Effector memory CD8-positive, alpha-beta T cell (primary cell): ENCODE measurements at regions not wholly inside any gene's neighbourhood (a gene's known extent, or its start where the extent isn't known, plus 50 kb on each side); places are given as distances from the start of the nearest gene placed in this dataset.

ENCODE experiments used
- ATAC-seq: fragments of 150-1000 bp; cut with Tn5 transposase; replicated peaks from 2 replicates; pipeline ENCODE4 v1.10.0; 2021; ENCODE audit warnings: mild to moderate bottlenecking, moderate library complexity
- DNase-seq, 3 experiments: peaks; one replicate each; pipeline ENCODE4 v3.0.0; 2021
- H3K27ac Mint-ChIP-seq, 2 donors: one replicate each; pipeline ENCODE4 v1.8.0; 2022; ENCODE audit warnings: mild to moderate bottlenecking in 2 of 2, mixed read lengths in 2 of 2, moderate library complexity in 2 of 2
- H3K27me3 Mint-ChIP-seq, 2 donors: one replicate each; pipeline ENCODE4 v1.8.0; 2022; ENCODE audit warnings: mixed read lengths in 2 of 2
- H3K36me3 Mint-ChIP-seq: one replicate; pipeline ENCODE4 v1.8.0; 2022; ENCODE audit warnings: mild to moderate bottlenecking, moderate library complexity, mixed read lengths; ENCODE audit not compliant: insufficient read depth
- H3K4me1 Mint-ChIP-seq, 2 donors: one replicate each; pipeline ENCODE4 v1.8.0; 2022; ENCODE audit warnings: low read depth in 2 of 2, mixed read lengths in 2 of 2
- H3K4me3 Mint-ChIP-seq, 2 donors: one replicate each; pipeline ENCODE4 v1.8.0; 2022; ENCODE audit warnings: mild to moderate bottlenecking in 2 of 2, mixed read lengths in 2 of 2, moderate library complexity in 2 of 2
- H3K9me3 Mint-ChIP-seq, 2 donors: one replicate each; pipeline ENCODE4 v1.8.0; 2022; ENCODE audit warnings: mixed read lengths in 2 of 2

DNA sequence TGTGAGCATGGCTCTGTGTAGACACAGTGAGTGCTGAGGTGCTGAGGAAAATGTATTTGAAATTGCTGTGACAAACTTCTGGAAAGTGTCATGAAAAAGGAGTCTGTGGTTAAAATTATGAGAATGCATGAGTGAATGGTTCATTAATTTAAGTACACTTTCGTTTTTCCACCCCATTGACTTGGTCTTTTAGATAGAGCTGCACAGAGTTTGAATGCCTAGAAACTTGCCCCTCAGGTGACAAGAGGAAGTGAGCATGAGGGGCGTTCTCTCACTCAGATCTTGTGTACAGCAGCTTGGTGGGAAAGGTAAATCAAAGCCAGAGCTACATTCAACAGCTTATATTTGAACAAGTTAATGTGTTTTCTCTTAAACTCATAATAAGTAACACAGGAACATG is 296.8 kb downstream of the WDR72 start:
- ATAC-seq = no peak

DNA sequence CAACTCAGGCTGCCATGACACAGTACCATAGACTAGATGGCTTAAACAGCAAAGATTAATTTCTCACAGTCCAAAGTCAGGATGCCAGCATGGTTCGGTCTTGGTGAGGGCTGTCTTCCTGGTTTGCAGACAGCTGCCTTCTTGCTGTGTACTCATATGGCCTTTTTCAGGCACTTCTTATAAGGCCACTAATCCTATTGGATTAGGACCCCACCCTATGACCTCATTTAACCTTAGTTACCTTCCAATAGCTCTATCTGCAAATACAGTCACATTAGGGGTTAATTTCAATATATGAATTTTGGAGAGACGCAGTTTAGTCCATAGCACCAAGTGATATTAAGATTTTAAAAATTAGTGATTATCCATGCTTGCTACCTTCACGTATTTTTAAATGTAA is 297.8 kb downstream of the WDR72 start:
- H3K36me3 Mint-ChIP-seq = no peaks in the 10 kb centered on the region
- ATAC-seq (no peak), DNase-seq (no peak)
- no peaks in the 10 kb centered on the region for H3K4me1 Mint-ChIP-seq
- H3K9me3 Mint-ChIP-seq = peaks cover 0 to 6% of the 10 kb centered on the region in 2 donors
- no peak overlapping the region for H3K4me3 Mint-ChIP-seq
- no peaks in the 10 kb centered on the region for H3K27me3 Mint-ChIP-seq
- H3K27ac Mint-ChIP-seq = no peak overlapping the region

More for the DNA sequence above, 296.8 kb downstream of the WDR72 start:
- no peak overlapping the region for H3K27ac Mint-ChIP-seq
- H3K4me3 Mint-ChIP-seq = no peak overlapping the region
- H3K9me3 Mint-ChIP-seq = peaks cover 0 to 2% of the 10 kb centered on the region in 2 donors
- no peaks in the 10 kb centered on the region for H3K4me1 Mint-ChIP-seq
- no peaks in the 10 kb centered on the region for H3K36me3 Mint-ChIP-seq
- H3K27me3 Mint-ChIP-seq = no peaks in the 10 kb centered on the region
- DNase-seq = no peak

DNA sequence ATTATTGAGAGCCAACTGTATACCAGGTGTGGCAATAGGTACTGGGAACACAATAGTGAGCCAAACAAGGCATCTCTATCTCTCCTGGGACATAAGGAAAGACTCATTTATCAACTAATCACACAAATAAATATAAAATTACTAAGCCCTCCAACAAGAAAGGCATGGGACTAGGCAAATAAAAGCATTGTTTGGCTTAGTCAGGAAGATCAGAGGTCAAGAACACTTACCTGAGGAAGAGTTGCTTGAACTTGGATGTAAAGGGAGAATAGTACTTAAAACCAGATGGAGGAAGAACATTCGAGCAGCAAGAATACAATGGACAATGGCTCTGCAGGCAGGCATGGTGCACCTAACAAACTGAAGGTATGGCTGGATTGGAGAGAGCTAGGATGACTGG is 300.7 kb downstream of the WDR72 start:
- ATAC-seq = no peak
- H3K4me3 Mint-ChIP-seq = no peak overlapping the region
- H3K9me3 Mint-ChIP-seq = peaks cover 0 to 5% of the 10 kb centered on the region in 2 donors
- H3K4me1 Mint-ChIP-seq = no peaks in the 10 kb centered on the region
- no peak overlapping the region for H3K27ac Mint-ChIP-seq
- no peak for DNase-seq
- H3K27me3 Mint-ChIP-seq = no peaks in the 10 kb centered on the region
- H3K36me3 Mint-ChIP-seq = no peaks in the 10 kb centered on the region

DNA sequence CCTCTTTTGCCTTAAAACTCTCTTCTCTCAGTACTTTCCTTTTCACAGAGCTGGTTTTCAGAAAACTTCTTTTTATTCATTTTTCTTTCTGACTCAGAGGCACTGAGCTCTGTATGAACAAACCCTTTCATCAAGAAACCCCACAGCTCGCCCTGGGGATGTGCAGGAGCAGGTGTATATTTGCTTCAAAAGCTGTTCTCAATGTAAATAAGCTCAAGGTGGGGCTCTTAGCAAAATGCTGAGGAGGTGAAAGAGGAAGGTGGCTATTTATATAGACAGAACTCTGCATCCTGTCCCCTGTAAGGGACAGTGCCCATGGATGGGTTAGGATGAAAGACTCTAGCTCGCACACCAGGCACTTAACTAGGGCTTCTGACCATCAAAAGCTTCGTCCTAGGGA is 302.0 kb downstream of the WDR72 start:
- no peak for DNase-seq
- no peaks in the 10 kb centered on the region for H3K4me1 Mint-ChIP-seq
- no peak overlapping the region for H3K27ac Mint-ChIP-seq
- no peak overlapping the region for H3K4me3 Mint-ChIP-seq
- H3K27me3 Mint-ChIP-seq = no peaks in the 10 kb centered on the region
- no peak for ATAC-seq
- H3K9me3 Mint-ChIP-seq = peaks cover 0 to 4% of the 10 kb centered on the region in 2 donors
- no peaks in the 10 kb centered on the region for H3K36me3 Mint-ChIP-seq

DNA sequence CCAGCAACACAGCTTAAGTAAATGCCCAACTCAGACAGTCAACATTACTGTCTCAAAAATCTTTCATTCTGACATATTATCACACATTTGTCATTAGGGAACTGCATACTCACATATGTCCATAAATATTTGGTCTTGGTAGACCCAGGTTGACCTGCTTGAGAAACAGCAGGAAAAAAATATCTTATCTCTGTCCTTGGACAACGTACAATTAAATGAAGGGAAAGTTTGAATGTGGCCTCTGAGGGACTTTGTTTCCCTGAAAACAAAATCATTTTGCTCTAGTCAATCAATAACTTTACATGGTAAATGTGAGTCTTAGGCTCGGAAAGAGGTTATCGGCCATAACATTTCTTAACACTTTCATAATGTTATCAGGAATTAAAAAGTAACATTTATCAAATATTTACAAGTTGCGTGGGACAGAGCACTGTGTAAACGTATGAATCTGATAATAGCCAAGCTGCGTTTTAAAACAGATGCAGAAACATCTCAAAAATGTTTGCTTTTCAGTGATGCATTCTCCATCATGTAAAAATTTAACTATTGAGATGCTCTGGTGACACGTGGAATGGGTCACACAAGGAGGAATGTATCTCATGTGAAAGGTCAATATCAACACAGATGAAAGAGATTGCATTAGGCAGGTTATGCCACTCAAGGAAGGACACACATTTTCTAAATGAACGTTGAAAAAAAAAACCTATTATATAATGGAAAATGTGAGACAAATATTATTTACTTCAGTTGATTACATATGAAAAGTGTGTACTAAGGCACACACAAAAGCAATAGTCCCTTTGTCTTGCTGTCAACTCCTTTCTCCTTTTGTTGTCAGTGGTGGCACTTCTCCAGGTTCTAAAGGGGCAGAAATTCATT is 304.4 kb downstream of the WDR72 start:
- Mint-ChIP-seq H3K4me1 (no peaks in the 10 kb centered on the region), H3K9me3 (peaks cover 0 to 4% of the 10 kb centered on the region in 2 donors), H3K27ac (no peak overlapping the region), H3K4me3 (no peak overlapping the region), H3K27me3 (no peaks in the 10 kb centered on the region), H3K36me3 (no peaks in the 10 kb centered on the region)
- ATAC-seq = no peak
- no peak for DNase-seq

DNA sequence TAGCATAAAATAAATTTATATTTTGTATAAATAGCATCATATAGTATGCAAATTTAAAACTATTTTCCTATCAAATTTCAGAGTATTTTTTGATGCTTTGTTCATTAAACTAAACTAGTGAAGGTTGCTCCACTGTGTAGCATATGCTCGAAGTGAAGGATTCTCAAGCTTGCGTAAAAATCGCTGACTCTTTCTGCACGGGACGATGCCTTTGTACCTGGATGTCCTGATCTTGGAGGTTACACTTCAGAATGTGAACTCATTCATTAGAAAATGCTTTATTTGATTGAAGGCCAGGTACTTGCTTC is 305.0 kb downstream of the WDR72 start:
- ATAC-seq (no peak), DNase-seq (no peak)
- H3K9me3 Mint-ChIP-seq = peaks cover 0 to 4% of the 10 kb centered on the region in 2 donors
- H3K36me3 Mint-ChIP-seq = no peaks in the 10 kb centered on the region
- H3K27me3 Mint-ChIP-seq = no peaks in the 10 kb centered on the region
- no peaks in the 10 kb centered on the region for H3K4me1 Mint-ChIP-seq
- no peak overlapping the region for H3K4me3 Mint-ChIP-seq
- H3K27ac Mint-ChIP-seq = no peak overlapping the region

DNA sequence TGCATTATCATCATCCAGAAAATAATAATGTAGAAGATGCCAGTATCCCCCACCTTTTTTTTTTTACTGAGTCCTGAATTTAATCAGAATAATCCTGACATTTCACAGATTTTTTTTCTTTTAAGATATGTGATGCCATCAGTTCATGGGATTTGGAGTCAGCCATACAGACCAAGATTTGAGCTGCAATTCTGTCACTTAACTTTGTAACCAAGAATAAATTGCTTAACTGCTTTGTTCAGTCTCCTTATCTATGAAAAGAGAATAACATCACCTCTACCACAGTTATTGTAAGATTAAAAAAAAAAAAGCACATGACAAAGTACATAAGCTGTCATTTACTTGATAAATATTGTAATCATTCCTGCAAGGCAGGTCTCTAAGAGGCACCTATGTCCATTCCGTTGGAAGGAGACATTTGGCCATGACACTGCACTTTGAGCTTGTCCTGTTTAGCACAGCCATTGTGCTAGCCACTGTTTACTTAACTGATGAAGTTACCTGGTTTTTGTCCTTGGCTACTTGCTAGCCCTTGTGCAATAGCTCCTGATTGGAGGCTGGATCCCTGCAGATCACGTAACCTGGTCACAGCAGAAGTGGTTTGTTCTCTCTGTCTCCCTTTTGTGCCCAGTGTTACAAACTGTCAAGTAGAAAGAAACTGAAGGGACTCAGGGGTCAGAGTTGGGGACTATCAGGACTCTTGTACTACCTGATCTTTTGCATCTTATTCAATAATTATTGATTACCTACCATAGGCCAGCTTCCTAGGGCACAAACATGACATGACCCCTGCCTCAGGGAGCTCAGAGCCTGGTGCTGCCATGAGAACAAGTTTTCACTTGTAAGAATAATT is 306.0 kb downstream of the WDR72 start:
- H3K9me3 Mint-ChIP-seq = peaks cover 0 to 4% of the 10 kb centered on the region in 2 donors
- no peak overlapping the region for H3K4me3 Mint-ChIP-seq
- no peak for DNase-seq
- no peak overlapping the region for H3K27ac Mint-ChIP-seq
- H3K36me3 Mint-ChIP-seq = no peaks in the 10 kb centered on the region
- H3K27me3 Mint-ChIP-seq = no peaks in the 10 kb centered on the region
- no peak for ATAC-seq
- no peaks in the 10 kb centered on the region for H3K4me1 Mint-ChIP-seq

DNA sequence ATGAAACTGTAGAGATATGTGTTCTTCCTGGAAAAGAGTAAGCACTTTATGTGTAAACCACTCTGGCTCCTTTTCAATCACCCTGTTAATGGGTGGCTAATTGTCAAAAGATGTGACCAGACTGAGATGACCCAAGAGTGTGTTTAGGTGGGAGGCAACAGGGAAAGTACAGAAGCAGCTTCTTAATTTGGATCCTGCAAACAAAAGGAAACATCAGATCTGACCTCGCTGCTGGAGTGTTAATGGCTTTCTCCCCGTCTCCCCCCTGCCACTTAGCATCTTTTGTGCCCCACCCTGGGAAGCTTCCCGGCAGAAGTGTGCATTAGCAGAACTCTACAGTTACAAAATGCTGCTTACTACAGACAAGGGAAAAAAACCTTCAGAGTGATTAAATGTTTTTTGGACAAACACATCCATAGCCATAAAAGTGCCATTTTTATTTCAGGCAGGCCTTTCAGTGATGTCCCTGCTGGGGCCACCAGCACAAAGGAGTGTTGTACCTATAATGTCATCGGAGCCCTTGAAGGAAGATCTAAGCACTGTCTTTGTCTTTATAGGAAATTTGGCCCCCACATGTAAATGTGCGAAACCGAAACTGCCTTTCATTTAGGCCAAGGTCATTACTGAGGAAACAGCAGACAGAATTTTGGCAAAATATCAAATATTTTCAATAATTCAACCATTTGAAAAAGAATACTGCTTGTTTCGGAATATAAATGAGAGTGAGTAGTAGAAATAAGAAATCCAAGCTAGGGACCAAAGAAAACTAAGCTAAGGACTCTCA is 311.0 kb downstream of the WDR72 start:
- no peaks in the 10 kb centered on the region for H3K36me3 Mint-ChIP-seq
- H3K27me3 Mint-ChIP-seq = no peaks in the 10 kb centered on the region
- no peak overlapping the region for H3K4me3 Mint-ChIP-seq
- H3K4me1 Mint-ChIP-seq = no peaks in the 10 kb centered on the region
- ATAC-seq = no peak
- no peak for DNase-seq
- peaks cover 0 to 5% of the 10 kb centered on the region in 2 donors for H3K9me3 Mint-ChIP-seq
- H3K27ac Mint-ChIP-seq = no peak overlapping the region

DNA sequence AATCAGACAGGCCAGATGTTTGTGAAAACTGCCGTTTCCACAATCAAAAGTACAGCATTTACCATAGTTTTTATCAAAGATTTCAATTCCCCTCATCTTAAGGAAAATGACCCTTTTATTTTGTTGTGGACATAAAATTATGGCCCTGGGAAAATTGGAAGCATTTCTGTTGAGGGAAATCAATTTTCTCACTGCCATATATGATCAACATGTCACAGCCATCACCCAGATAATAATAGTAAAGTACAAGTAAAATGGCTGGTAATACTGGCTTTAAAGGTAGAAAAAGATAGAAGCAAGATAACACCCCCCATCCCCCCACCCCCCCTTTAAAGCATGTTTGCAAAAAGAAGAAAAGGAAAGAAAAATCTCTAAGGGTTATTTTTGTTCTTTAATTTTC is 311.7 kb downstream of the WDR72 start:
- no peaks in the 10 kb centered on the region for H3K27me3 Mint-ChIP-seq
- no peaks in the 10 kb centered on the region for H3K36me3 Mint-ChIP-seq

DNA sequence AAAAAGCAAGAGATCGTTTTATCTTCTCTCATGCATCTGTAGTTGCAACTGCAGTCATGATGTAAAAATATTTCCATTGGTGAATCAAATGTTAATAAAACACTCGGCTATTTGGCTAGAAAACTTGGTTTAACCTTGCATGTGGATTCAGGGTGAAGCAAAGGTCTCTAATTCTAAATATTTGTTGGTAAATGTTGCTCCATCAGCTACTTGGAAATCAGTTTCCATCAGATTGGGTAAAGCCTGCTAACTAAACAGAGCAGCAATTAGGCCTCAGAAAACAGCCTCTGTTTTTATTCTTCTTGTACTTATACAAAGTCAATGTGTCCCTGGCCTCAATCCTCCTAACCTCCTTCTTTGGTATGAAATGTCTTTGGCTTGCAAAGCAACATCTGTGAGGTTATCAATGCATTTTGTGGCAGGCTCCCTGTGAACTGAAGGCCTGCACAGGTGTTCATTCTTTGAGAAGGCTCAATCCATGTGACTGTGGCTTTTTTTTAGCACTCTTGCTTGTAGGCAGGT is 312.3 kb downstream of the WDR72 start:
- Mint-ChIP-seq H3K4me3 (no peak overlapping the region), H3K36me3 (no peaks in the 10 kb centered on the region), H3K4me1 (no peaks in the 10 kb centered on the region), H3K27me3 (no peaks in the 10 kb centered on the region), H3K27ac (no peak overlapping the region), H3K9me3 (peaks cover 5 to 7% of the 10 kb centered on the region in 2 donors)
- no peak for ATAC-seq
- DNase-seq = no peak

More for the DNA sequence above, 311.7 kb downstream of the WDR72 start:
- no peaks in the 10 kb centered on the region for H3K4me1 Mint-ChIP-seq
- H3K9me3 Mint-ChIP-seq = peaks cover 0 to 5% of the 10 kb centered on the region in 2 donors
- H3K27ac Mint-ChIP-seq = no peak overlapping the region
- no peak overlapping the region for H3K4me3 Mint-ChIP-seq
- ATAC-seq (no peak), DNase-seq (no peak)

DNA sequence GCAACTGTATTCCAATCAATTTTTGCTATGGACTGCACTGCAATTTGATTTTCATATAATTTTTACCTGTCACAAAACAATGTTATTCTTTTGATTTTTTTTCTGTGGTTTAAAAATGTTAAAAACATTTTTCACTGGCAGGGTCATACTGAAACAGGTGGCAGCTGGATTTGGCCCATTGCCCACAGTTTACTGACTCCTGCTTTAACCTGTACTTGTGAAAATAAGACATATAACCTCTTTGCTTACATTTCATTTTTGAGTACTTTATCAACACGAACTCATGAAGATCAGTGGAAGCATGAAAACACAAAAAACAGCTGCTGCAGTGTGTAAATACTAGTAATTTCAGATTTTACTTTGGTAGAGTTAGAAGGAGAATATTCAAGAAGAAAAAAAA is 313.1 kb downstream of the WDR72 start:
- Mint-ChIP-seq H3K27me3 (no peaks in the 10 kb centered on the region), H3K9me3 (peaks cover 7% of the 10 kb centered on the region in 2 donors)
- no peak for DNase-seq

DNA sequence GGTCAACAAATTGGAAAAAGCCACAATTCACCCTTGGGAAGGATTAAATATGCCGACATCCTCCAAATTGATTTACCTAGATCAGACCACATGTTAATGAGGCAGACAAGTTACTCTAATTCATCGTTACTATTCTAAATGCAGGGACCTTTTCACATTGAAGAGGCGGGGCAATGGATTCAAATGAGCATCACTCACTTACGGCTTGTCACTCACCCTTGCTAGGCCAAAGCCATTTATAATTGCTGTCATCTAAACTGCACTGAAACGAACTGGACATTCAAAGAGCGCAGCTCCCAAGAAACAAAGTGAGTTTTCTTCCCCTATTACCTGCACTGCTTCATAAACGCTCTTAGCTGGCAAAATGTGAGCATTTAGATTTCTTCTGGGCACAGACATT is 313.9 kb downstream of the WDR72 start:
- DNase-seq (no peak), ATAC-seq (no peak)
- Mint-ChIP-seq H3K4me1 (no peaks in the 10 kb centered on the region), H3K27ac (no peak overlapping the region), H3K27me3 (no peaks in the 10 kb centered on the region), H3K36me3 (no peaks in the 10 kb centered on the region), H3K9me3 (peaks cover 7% of the 10 kb centered on the region in 2 donors), H3K4me3 (no peak overlapping the region)

More for the DNA sequence above, 313.1 kb downstream of the WDR72 start:
- ATAC-seq = no peak
- no peaks in the 10 kb centered on the region for H3K4me1 Mint-ChIP-seq
- no peak overlapping the region for H3K4me3 Mint-ChIP-seq
- H3K36me3 Mint-ChIP-seq = no peaks in the 10 kb centered on the region
- H3K27ac Mint-ChIP-seq = no peak overlapping the region
